ENCODE measurements at regions not wholly inside any gene's neighbourhood (a gene's known extent, or its start where the extent isn't known, plus 50 kb on each side); places are given as distances from the start of the nearest gene placed in this dataset.

DNA sequence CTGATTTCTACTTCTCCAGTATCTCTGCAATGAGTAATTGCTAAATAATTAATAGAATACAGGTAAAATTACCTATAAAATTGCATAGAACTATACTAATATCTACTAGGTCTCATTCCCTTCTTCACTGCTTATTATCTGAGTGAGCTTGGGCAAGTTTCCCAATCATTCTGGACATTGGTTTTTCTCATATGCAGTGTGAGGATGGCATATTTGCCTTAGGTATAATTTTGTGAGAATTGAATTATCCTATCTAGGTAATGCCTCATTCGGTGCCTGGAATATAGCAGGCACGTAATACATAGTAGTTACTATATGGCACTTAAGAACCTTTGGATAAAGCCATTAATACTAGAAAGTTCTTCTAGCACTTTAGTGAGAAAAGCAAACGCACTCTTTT, 434.7 kb downstream of the GATA3 start:
- no peak overlapping the region for H3K4me3 ChIP-seq
- no peak overlapping the region for H3K27ac ChIP-seq
- no peaks in the 10 kb centered on the region for H3K36me3 ChIP-seq
- H3K9me3 ChIP-seq = no peaks in the 10 kb centered on the region
- no peak for TF ChIP-seq CTCF (IDR thresholded peaks at IDR 0.05)
- TF ChIP-seq POLR2AphosphoS5 (IDR thresholded peaks at IDR 0.05) = no peak
- TF ChIP-seq POLR2A (IDR thresholded peaks at IDR 0.05) = no peak
- H3K27me3 ChIP-seq (replicated peaks; ENCODE audit: insufficient read depth) = no peaks in the 10 kb centered on the region
- intact Hi-C loops (cut with DNase I) = no loop called here
- DNase-seq (ENCODE audit: low spot score) = no peak
- 97% methylated on average over 3 of the region's 3 CpGs for WGBS
- H3K4me1 ChIP-seq (replicated peaks) = no peaks in the 10 kb centered on the region

- H3K4me3 ChIP-seq = no peak overlapping the region
- intact Hi-C loops (cut with DNase I) = no loop called here
- no peak overlapping the region for H3K27ac ChIP-seq
- WGBS = 63% methylated on average over 6 of the region's 6 CpGs
- DNase-seq (ENCODE audit: low spot score) = no peak
- H3K9me3 ChIP-seq = no peaks in the 10 kb centered on the region
- TF ChIP-seq CTCF (IDR thresholded peaks at IDR 0.05) = no peak
- no peaks in the 10 kb centered on the region for H3K36me3 ChIP-seq
- H3K27me3 ChIP-seq (replicated peaks; ENCODE audit: insufficient read depth) = no peaks in the 10 kb centered on the region
- H3K4me1 ChIP-seq (replicated peaks) = no peaks in the 10 kb centered on the region
Observed at GRCh38 chr10:8489823-8490222, 435.3 kb downstream of the GATA3 start.

- TF ChIP-seq POLR2AphosphoS5 (IDR thresholded peaks at IDR 0.05) = no peak
- Histone ChIP-seq H3K27me3 (replicated peaks; ENCODE audit: insufficient read depth) (no peaks in the 10 kb centered on the region), H3K27ac (no peak overlapping the region), H3K9me3 (no peaks in the 10 kb centered on the region), H3K4me3 (no peak overlapping the region), H3K36me3 (no peaks in the 10 kb centered on the region), H3K4me1 (replicated peaks) (no peaks in the 10 kb centered on the region)
- intact Hi-C loops (cut with DNase I) = no loop called here
- WGBS = 97% methylated on average over 1 of the region's 1 CpG
- DNase-seq (ENCODE audit: low spot score) = no peak
Observed at GRCh38 chr10:8498290-8498689, 443.8 kb downstream of the GATA3 start.

- Histone ChIP-seq H3K27ac (no peak overlapping the region), H3K4me1 (replicated peaks) (no peaks in the 10 kb centered on the region), H3K27me3 (replicated peaks; ENCODE audit: insufficient read depth) (no peaks in the 10 kb centered on the region), H3K9me3 (no peaks in the 10 kb centered on the region), H3K36me3 (no peaks in the 10 kb centered on the region), H3K4me3 (no peak overlapping the region)
- no peak for TF ChIP-seq POLR2AphosphoS5 (IDR thresholded peaks at IDR 0.05)
- TF ChIP-seq POLR2A (IDR thresholded peaks at IDR 0.05) = no peak
- TF ChIP-seq CTCF (IDR thresholded peaks at IDR 0.05) = no peak
- DNase-seq (ENCODE audit: low spot score) = no peak
- WGBS = 82% methylated on average over 4 of the region's 4 CpGs
- intact Hi-C loops (cut with DNase I) = no loop called here
Observed at GRCh38 chr10:8498881-8499280, 444.4 kb downstream of the GATA3 start.

DNA sequence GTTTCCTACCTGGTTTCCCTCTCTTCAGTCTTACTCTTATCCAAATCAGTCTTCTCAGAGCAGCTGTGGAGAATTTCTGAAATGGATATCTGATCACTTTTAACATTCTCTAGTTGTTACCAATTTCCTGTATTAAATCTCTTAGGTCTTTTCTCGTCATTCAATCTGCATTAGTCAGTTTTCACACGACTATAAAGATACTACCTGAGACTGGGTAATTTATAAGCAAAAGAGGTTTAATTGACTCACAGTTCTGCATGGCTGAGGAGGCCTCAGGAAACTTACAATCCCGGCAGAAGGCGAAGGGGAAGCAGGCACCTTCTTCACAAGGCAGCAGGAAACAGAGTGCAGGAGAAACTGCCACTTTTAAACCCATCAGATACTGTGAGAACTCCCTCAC, 444.8 kb downstream of the GATA3 start:
- intact Hi-C loops (cut with DNase I) = no loop called here
- no peaks in the 10 kb centered on the region for H3K36me3 ChIP-seq
- 76% methylated on average over 4 of the region's 4 CpGs for WGBS
- no peak for DNase-seq (ENCODE audit: low spot score)
- H3K27me3 ChIP-seq (replicated peaks; ENCODE audit: insufficient read depth) = no peaks in the 10 kb centered on the region
- H3K27ac ChIP-seq = no peak overlapping the region
- no peaks in the 10 kb centered on the region for H3K4me1 ChIP-seq (replicated peaks)
- TF ChIP-seq POLR2A (IDR thresholded peaks at IDR 0.05) (no peak), CTCF (IDR thresholded peaks at IDR 0.05) (no peak), POLR2AphosphoS5 (IDR thresholded peaks at IDR 0.05) (no peak)
- H3K4me3 ChIP-seq = no peak overlapping the region
- no peaks in the 10 kb centered on the region for H3K9me3 ChIP-seq
